ENCODE measurements at regions not wholly inside any gene's neighbourhood (a gene's known extent, or its start where the extent isn't known, plus 50 kb on each side); places are given as distances from the start of the nearest gene placed in this dataset.

- no peak for TF ChIP-seq CTCF (conservative IDR thresholded peaks at IDR 0.05; ENCODE audit: low read depth, low read length)
- TF ChIP-seq EZH2 (IDR thresholded peaks at IDR 0.05; ENCODE audit: low read length, unreplicated experiment), result no peak
- no peak for TF ChIP-seq EZH2phosphoT487 (IDR thresholded peaks at IDR 0.05; ENCODE audit: borderline replicate concordance, low read length)
Measured at GRCh38 chr4:35494955-35495354, 749.4 kb downstream of the ARAP2 start.
